Karpas-422 (cell line): ENCODE measurements at regions not wholly inside any gene's neighbourhood (a gene's known extent, or its start where the extent isn't known, plus 50 kb on each side); places are given as distances from the start of the nearest gene placed in this dataset.

Source experiments
- DNase-seq: peaks from one replicate; pipeline ENCODE4 v3.0.0-alpha.2; 2015
- H2AFZ ChIP-seq: fragments of 200-600 bp; sonication (generic); 2 replicates; pipeline ENCODE4 v1.6.1; 2014; ENCODE audit warnings: antibody characterized with exemption, low read length, mixed read lengths
- H3K27ac ChIP-seq: fragments of 200-600 bp; sonication (generic); 2 replicates; pipeline ENCODE4 v1.5.1; 2014; ENCODE audit warnings: mild to moderate bottlenecking, low read length, moderate library complexity
- H3K27me3 ChIP-seq: fragments of 200-600 bp; sonication (generic); 2 replicates; pipeline ENCODE4 v1.6.1; 2014; ENCODE audit warnings: low read length, mixed read lengths
- H3K36me3 ChIP-seq: fragments of 200-600 bp; sonication (generic); 2 replicates; pipeline ENCODE4 v1.6.1; 2014; ENCODE audit warnings: low read length, mixed read lengths; ENCODE audit not compliant: insufficient read depth
- H3K4me1 ChIP-seq: fragments of 200-600 bp; sonication (generic); 2 replicates; pipeline ENCODE4 v1.6.1; 2014; ENCODE audit warnings: mild to moderate bottlenecking, low read length, mixed read lengths
- H3K4me2 ChIP-seq: fragments of 200-600 bp; sonication (generic); 2 replicates; pipeline ENCODE4 v1.6.1; 2014; ENCODE audit warnings: low read length, low read depth, mild to moderate bottlenecking; ENCODE audit not compliant: poor library complexity, severe bottlenecking
- H3K4me3 ChIP-seq: fragments of 200-600 bp; sonication (generic); 2 replicates; pipeline ENCODE4 v1.5.1; 2014; ENCODE audit warnings: mild to moderate bottlenecking, antibody characterized with exemption, low read length, mixed read lengths
- H3K79me2 ChIP-seq: fragments of 200-600 bp; sonication (generic); 2 replicates; pipeline ENCODE4 v1.6.1; 2014; ENCODE audit warnings: mild to moderate bottlenecking, low read length, mixed read lengths
- H3K9ac ChIP-seq: fragments of 200-600 bp; sonication (generic); 2 replicates; pipeline ENCODE4 v1.6.0; 2014; ENCODE audit warnings: low read length
- H3K9me2 ChIP-seq: fragments of 200-600 bp; sonication (generic), shearing (Covaris generic); replicated peaks from 2 replicates; pipeline ENCODE4 v1.6.0; 2014; ENCODE audit warnings: mild to moderate bottlenecking, low read length, moderate library complexity; ENCODE audit not compliant: insufficient read depth
- H3K9me3 ChIP-seq: fragments of 300-700, 200-600 bp; sonication (generic); 2 replicates; pipeline ENCODE4 v1.6.1; 2014; ENCODE audit warnings: low read length, mixed read lengths
- H4K20me1 ChIP-seq: fragments of 200-600 bp; sonication (generic); 2 replicates; pipeline ENCODE4 v1.6.1; 2014; ENCODE audit warnings: mild to moderate bottlenecking, antibody characterized with exemption, low read length, low read depth; ENCODE audit not compliant: insufficient read depth

GRCh38 chr7:54810401-54810800, 51.4 kb upstream of the SEC61G start:
- no peak overlapping the region for H3K27ac ChIP-seq
- no peak overlapping the region for H2AFZ ChIP-seq
- no peak for DNase-seq
- H3K4me3 ChIP-seq, result no peak overlapping the region
- H3K9me2 ChIP-seq, result no peaks in the 10 kb centered on the region
- no peaks in the 10 kb centered on the region for H3K9me3 ChIP-seq
- H3K4me2 ChIP-seq, result no peak overlapping the region
- H3K27me3 ChIP-seq, result no peaks in the 10 kb centered on the region
- H3K4me1 ChIP-seq, result no peaks in the 10 kb centered on the region
- no peaks in the 10 kb centered on the region for H4K20me1 ChIP-seq
- no peaks in the 10 kb centered on the region for H3K79me2 ChIP-seq
- H3K36me3 ChIP-seq, result no peaks in the 10 kb centered on the region
- H3K9ac ChIP-seq, result no peak overlapping the region

GRCh38 chr7:54811041-54811845, 52.2 kb upstream of the SEC61G start:
- no peak overlapping the region for H3K4me2 ChIP-seq
- no peaks in the 10 kb centered on the region for H4K20me1 ChIP-seq
- H3K9ac ChIP-seq, result no peak overlapping the region
- no peak overlapping the region for H2AFZ ChIP-seq
- no peaks in the 10 kb centered on the region for H3K4me1 ChIP-seq
- H3K27ac ChIP-seq, result no peak overlapping the region
- H3K9me2 ChIP-seq, result no peaks in the 10 kb centered on the region
- H3K79me2 ChIP-seq, result no peaks in the 10 kb centered on the region
- no peak for DNase-seq
- no peaks in the 10 kb centered on the region for H3K9me3 ChIP-seq
- no peaks in the 10 kb centered on the region for H3K36me3 ChIP-seq
- no peaks in the 10 kb centered on the region for H3K27me3 ChIP-seq
- no peak overlapping the region for H3K4me3 ChIP-seq

- Histone ChIP-seq H3K36me3 (no peaks in the 10 kb centered on the region), H3K4me2 (no peak overlapping the region), H3K79me2 (no peaks in the 10 kb centered on the region), H3K27ac (no peak overlapping the region), H3K4me1 (no peaks in the 10 kb centered on the region), H3K27me3 (no peaks in the 10 kb centered on the region), H3K9me2 (no peaks in the 10 kb centered on the region), H3K9me3 (no peaks in the 10 kb centered on the region), H3K9ac (no peak overlapping the region), H4K20me1 (no peaks in the 10 kb centered on the region), H3K4me3 (no peak overlapping the region), H2AFZ (no peak overlapping the region)
- no peak for DNase-seq
Observed at GRCh38 chr7:54811846-54812254, 52.8 kb upstream of the SEC61G start.

GRCh38 chr7:54812756-54813322, 53.8 kb upstream of the SEC61G start:
- Histone ChIP-seq H3K9me3 (no peaks in the 10 kb centered on the region), H3K9me2 (no peaks in the 10 kb centered on the region), H4K20me1 (no peaks in the 10 kb centered on the region), H3K4me1 (no peaks in the 10 kb centered on the region), H3K4me3 (no peak overlapping the region), H2AFZ (no peak overlapping the region), H3K36me3 (no peaks in the 10 kb centered on the region), H3K4me2 (no peak overlapping the region), H3K27me3 (no peaks in the 10 kb centered on the region), H3K9ac (no peak overlapping the region), H3K27ac (no peak overlapping the region), H3K79me2 (no peaks in the 10 kb centered on the region)
- no peak for DNase-seq

GRCh38 chr7:54813398-54813797, 54.4 kb upstream of the SEC61G start:
- Histone ChIP-seq H3K36me3 (no peaks in the 10 kb centered on the region), H3K27me3 (no peaks in the 10 kb centered on the region), H3K27ac (no peak overlapping the region), H3K4me2 (no peak overlapping the region), H2AFZ (no peak overlapping the region), H3K4me3 (no peak overlapping the region), H4K20me1 (no peaks in the 10 kb centered on the region), H3K79me2 (no peaks in the 10 kb centered on the region), H3K9me3 (no peaks in the 10 kb centered on the region), H3K9me2 (no peaks in the 10 kb centered on the region), H3K4me1 (no peaks in the 10 kb centered on the region), H3K9ac (no peak overlapping the region)
- DNase-seq, result no peak

GRCh38 chr7:54814401-54814800, 55.4 kb upstream of the SEC61G start:
- no peak overlapping the region for H3K4me3 ChIP-seq
- DNase-seq, result no peak
- no peaks in the 10 kb centered on the region for H3K79me2 ChIP-seq
- H3K9me3 ChIP-seq, result no peaks in the 10 kb centered on the region
- H2AFZ ChIP-seq, result no peak overlapping the region
- no peak overlapping the region for H3K4me2 ChIP-seq
- no peaks in the 10 kb centered on the region for H4K20me1 ChIP-seq
- no peak overlapping the region for H3K27ac ChIP-seq
- H3K36me3 ChIP-seq, result no peaks in the 10 kb centered on the region
- H3K27me3 ChIP-seq, result no peaks in the 10 kb centered on the region
- no peak overlapping the region for H3K9ac ChIP-seq
- no peaks in the 10 kb centered on the region for H3K4me1 ChIP-seq
- no peaks in the 10 kb centered on the region for H3K9me2 ChIP-seq

- Histone ChIP-seq H3K27me3 (no peaks in the 10 kb centered on the region), H3K9me3 (no peaks in the 10 kb centered on the region), H3K9me2 (no peaks in the 10 kb centered on the region), H3K9ac (no peak overlapping the region), H3K79me2 (no peaks in the 10 kb centered on the region), H2AFZ (no peak overlapping the region), H3K4me3 (no peak overlapping the region), H3K27ac (no peak overlapping the region), H4K20me1 (no peaks in the 10 kb centered on the region), H3K4me2 (no peak overlapping the region), H3K36me3 (no peaks in the 10 kb centered on the region), H3K4me1 (no peaks in the 10 kb centered on the region)
- no peak for DNase-seq
Observed at GRCh38 chr7:54817152-54817551, 58.1 kb upstream of the SEC61G start.

GRCh38 chr7:54823776-54824175, 64.8 kb upstream of the SEC61G start:
- DNase-seq, result no peak
- Histone ChIP-seq H3K4me1 (no peaks in the 10 kb centered on the region), H3K79me2 (no peaks in the 10 kb centered on the region), H3K27me3 (no peaks in the 10 kb centered on the region), H3K4me2 (no peak overlapping the region), H4K20me1 (no peaks in the 10 kb centered on the region), H3K36me3 (no peaks in the 10 kb centered on the region), H3K4me3 (no peak overlapping the region), H3K9ac (no peak overlapping the region), H3K9me3 (no peaks in the 10 kb centered on the region), H2AFZ (no peak overlapping the region), H3K27ac (no peak overlapping the region), H3K9me2 (no peaks in the 10 kb centered on the region)
